Choroid plexus epithelial cell (primary cell): ENCODE measurements at regions not wholly inside any gene's neighbourhood (a gene's known extent, or its start where the extent isn't known, plus 50 kb on each side); places are given as distances from the start of the nearest gene placed in this dataset.

Experiments
- DNase-seq: peaks from one replicate; pipeline ENCODE4 v3.0.0-alpha.2; 2010; ENCODE audit warnings: low read depth
- H3K4me3 ChIP-seq: 2 replicates; pipeline ENCODE4 v1.5.1; 2011; ENCODE audit warnings: low read depth, mild to moderate bottlenecking, control low read depth, low read length, moderate library complexity
- TF ChIP-seq, protein P1 (sequence below): conservative IDR thresholded peaks from 2 replicates; pipeline ENCODE4 v1.5.1; 2011; ENCODE audit warnings: low read depth, mild to moderate bottlenecking, control low read depth, inconsistent platforms, low read length, moderate library complexity

- TF ChIP-seq, protein P1, sequence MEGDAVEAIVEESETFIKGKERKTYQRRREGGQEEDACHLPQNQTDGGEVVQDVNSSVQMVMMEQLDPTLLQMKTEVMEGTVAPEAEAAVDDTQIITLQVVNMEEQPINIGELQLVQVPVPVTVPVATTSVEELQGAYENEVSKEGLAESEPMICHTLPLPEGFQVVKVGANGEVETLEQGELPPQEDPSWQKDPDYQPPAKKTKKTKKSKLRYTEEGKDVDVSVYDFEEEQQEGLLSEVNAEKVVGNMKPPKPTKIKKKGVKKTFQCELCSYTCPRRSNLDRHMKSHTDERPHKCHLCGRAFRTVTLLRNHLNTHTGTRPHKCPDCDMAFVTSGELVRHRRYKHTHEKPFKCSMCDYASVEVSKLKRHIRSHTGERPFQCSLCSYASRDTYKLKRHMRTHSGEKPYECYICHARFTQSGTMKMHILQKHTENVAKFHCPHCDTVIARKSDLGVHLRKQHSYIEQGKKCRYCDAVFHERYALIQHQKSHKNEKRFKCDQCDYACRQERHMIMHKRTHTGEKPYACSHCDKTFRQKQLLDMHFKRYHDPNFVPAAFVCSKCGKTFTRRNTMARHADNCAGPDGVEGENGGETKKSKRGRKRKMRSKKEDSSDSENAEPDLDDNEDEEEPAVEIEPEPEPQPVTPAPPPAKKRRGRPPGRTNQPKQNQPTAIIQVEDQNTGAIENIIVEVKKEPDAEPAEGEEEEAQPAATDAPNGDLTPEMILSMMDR, result no peak
- H3K4me3 ChIP-seq, result no peak overlapping the region
- peak; percentile 2 for DNase-seq
Observed at GRCh38 chr5:52605317-52606313, 182.1 kb upstream of the ITGA1 start.

GRCh38 chr5:52607227-52607824, 180.4 kb upstream of the ITGA1 start:
- TF ChIP-seq, protein P1, result no peak
- no peak for DNase-seq
- H3K4me3 ChIP-seq, result no peak overlapping the region

- DNase-seq, result no peak
- no peak overlapping the region for H3K4me3 ChIP-seq
- TF ChIP-seq, protein P1, result no peak
Observed at GRCh38 chr5:52620315-52620714, 167.4 kb upstream of the ITGA1 start.

GRCh38 chr5:52623291-52623690, 164.4 kb upstream of the ITGA1 start:
- DNase-seq, result no peak
- TF ChIP-seq, protein P1, result no peak
- no peak overlapping the region for H3K4me3 ChIP-seq

DNA sequence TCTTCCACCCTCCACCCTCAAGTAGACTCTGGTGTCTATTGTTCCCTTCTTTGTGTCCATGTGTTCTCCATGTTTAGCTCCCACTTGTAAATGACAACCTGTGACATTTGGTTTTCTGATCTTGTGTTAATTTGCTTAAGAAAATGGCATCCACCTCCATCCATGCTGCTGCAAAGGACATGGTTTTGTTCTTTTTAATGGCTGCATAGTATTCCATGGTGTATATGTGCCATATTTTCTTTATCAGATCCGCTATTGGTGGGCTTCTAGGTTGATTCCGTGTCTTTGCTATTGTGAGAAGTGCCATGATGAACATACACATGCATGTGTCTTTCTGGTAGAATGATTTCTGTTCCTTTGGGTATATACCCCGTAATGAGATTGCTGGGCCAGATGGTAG, 163.4 kb upstream of the ITGA1 start:
- H3K4me3 ChIP-seq, result no peak overlapping the region
- TF ChIP-seq, protein P1, result no peak
- no peak for DNase-seq

DNA sequence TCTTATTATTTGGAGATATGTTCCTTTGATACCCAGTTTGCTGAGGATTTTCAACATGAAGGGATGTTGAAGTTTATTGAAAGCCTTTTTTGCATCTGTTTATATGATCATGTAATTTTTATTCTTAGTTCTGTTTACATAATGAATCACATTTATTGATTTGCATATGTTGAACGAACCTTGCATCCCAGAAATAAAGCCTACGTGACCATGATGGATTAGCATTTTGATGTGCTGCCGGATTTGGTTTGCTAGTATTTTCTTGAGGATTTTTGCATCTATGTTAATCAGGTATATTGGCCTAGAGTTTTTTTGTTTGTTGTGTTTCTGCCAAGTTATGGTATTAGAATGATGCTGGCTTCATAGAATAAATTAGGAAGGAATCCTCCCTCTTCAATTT, 161.4 kb upstream of the ITGA1 start:
- TF ChIP-seq, protein P1, result no peak
- no peak for DNase-seq
- no peak overlapping the region for H3K4me3 ChIP-seq
